ENCODE measurements at regions not wholly inside any gene's neighbourhood (a gene's known extent, or its start where the extent isn't known, plus 50 kb on each side); places are given as distances from the start of the nearest gene placed in this dataset.

- no peak overlapping the region for H3K27ac Mint-ChIP-seq
- CTCF ChIA-PET = no interaction called here
- WGBS (ENCODE audit: insufficient coverage) = 100% methylated on average over 1 of the region's 2 CpGs
Measured at GRCh38 chr13:103451656-103452055, 385.4 kb upstream of the SLC10A2 start.

GRCh38 chr13:103443604-103444003, 377.4 kb upstream of the SLC10A2 start:
- Histone ChIP-seq H3K9me3 (no peaks in the 10 kb centered on the region), H3K27ac (ENCODE audit: low read length) (no peak overlapping the region), H3K27me3 (replicated peaks in 1 of 2; ENCODE audit: control insufficient read depth in 2 of 2, extremely low read depth in 1 of 2, insufficient read depth in 2 of 2, low read length in 1 of 2) (no peaks in the 10 kb centered on the region), H3K4me3 (ENCODE audit: control insufficient read depth in 1 of 2, extremely low read depth in 1 of 2, low read length in 1 of 2) (no peak overlapping the region), H3K4me1 (ENCODE audit: control insufficient read depth in 1 of 2, extremely low read depth in 1 of 2, insufficient read depth in 2 of 2, low read length in 2 of 2) (no peaks in the 10 kb centered on the region), H3K36me3 (ENCODE audit: control insufficient read depth in 2 of 2, extremely low read depth in 1 of 2, insufficient read depth in 1 of 2, low read length in 1 of 2) (no peaks in the 10 kb centered on the region)
- Mint-ChIP-seq H3K36me3 (no peaks in the 10 kb centered on the region), H3K27ac (no peak overlapping the region), H3K4me1 (no peaks in the 10 kb centered on the region), H3K27me3 (no peaks in the 10 kb centered on the region), H3K9me3 (peaks cover 2 to 9% (median 8%) of the 10 kb centered on the region in 3 donors), H3K4me3 (no peak overlapping the region)
- CTCF ChIA-PET = no interaction called here
- ATAC-seq (replicated peaks in 1 of 4) (no peak), DNase-seq (no peak)
- POLR2A ChIA-PET = no interaction called here
- no CpG with 5 or more reads among the region's 4 CpGs for WGBS (ENCODE audit: insufficient coverage)

More at GRCh38 chr13:103451656-103452055, 385.4 kb upstream of the SLC10A2 start:
- no peaks in the 10 kb centered on the region for H3K27me3 Mint-ChIP-seq
- peaks cover 0 to 4% (median 4%) of the 10 kb centered on the region in 3 donors for H3K9me3 Mint-ChIP-seq
- no peaks in the 10 kb centered on the region for H3K4me1 Mint-ChIP-seq
- Histone ChIP-seq H3K4me1 (ENCODE audit: control insufficient read depth in 1 of 2, extremely low read depth in 1 of 2, insufficient read depth in 2 of 2, low read length in 2 of 2) (no peaks in the 10 kb centered on the region), H3K36me3 (ENCODE audit: control insufficient read depth in 2 of 2, extremely low read depth in 1 of 2, insufficient read depth in 1 of 2, low read length in 1 of 2) (no peaks in the 10 kb centered on the region), H3K27ac (ENCODE audit: low read length) (no peak overlapping the region), H3K4me3 (ENCODE audit: control insufficient read depth in 1 of 2, extremely low read depth in 1 of 2, low read length in 1 of 2) (no peak overlapping the region), H3K9me3 (no peaks in the 10 kb centered on the region), H3K27me3 (replicated peaks in 1 of 2; ENCODE audit: control insufficient read depth in 2 of 2, extremely low read depth in 1 of 2, insufficient read depth in 2 of 2, low read length in 1 of 2) (no peaks in the 10 kb centered on the region)
- no peaks in the 10 kb centered on the region for H3K36me3 Mint-ChIP-seq
- DNase-seq = no peak
- POLR2A ChIA-PET = no interaction called here
- no peak overlapping the region for H3K4me3 Mint-ChIP-seq
- no peak for ATAC-seq (replicated peaks in 1 of 4)

- no peaks in the 10 kb centered on the region for H3K9me3 ChIP-seq
- CTCF ChIA-PET = no interaction called here
- H3K4me3 ChIP-seq (ENCODE audit: control insufficient read depth in 1 of 2, extremely low read depth in 1 of 2, low read length in 1 of 2) = no peak overlapping the region
- H3K27me3 Mint-ChIP-seq = no peaks in the 10 kb centered on the region
- H3K27ac ChIP-seq (ENCODE audit: low read length) = no peak overlapping the region
- DNase-seq (no peak), ATAC-seq (replicated peaks in 1 of 4) (no peak)
- H3K27me3 ChIP-seq (replicated peaks in 1 of 2; ENCODE audit: control insufficient read depth in 2 of 2, extremely low read depth in 1 of 2, insufficient read depth in 2 of 2, low read length in 1 of 2) = no peaks in the 10 kb centered on the region
- H3K36me3 ChIP-seq (ENCODE audit: control insufficient read depth in 2 of 2, extremely low read depth in 1 of 2, insufficient read depth in 1 of 2, low read length in 1 of 2) = no peaks in the 10 kb centered on the region
- H3K36me3 Mint-ChIP-seq = no peaks in the 10 kb centered on the region
- WGBS (ENCODE audit: insufficient coverage) = no CpG with 5 or more reads among the region's 1 CpG
- H3K4me1 Mint-ChIP-seq = no peaks in the 10 kb centered on the region
- H3K9me3 Mint-ChIP-seq = peaks cover 0 to 4% (median 2%) of the 10 kb centered on the region in 3 donors
- no peak overlapping the region for H3K4me3 Mint-ChIP-seq
- H3K27ac Mint-ChIP-seq = no peak overlapping the region
- POLR2A ChIA-PET = interaction anchor here in 1 of 2 donors (0.7 kb wide), 1 partner anchor 785 kb away, joined by 3 read pairs; no protein-coding TSS in a partner anchor
- H3K4me1 ChIP-seq (ENCODE audit: control insufficient read depth in 1 of 2, extremely low read depth in 1 of 2, insufficient read depth in 2 of 2, low read length in 2 of 2) = no peaks in the 10 kb centered on the region
Measured at GRCh38 chr13:103437651-103438050, 371.4 kb upstream of the SLC10A2 start.

GRCh38 chr13:103436057-103436654, 369.9 kb upstream of the SLC10A2 start:
- Histone ChIP-seq H3K4me1 (ENCODE audit: control insufficient read depth in 1 of 2, extremely low read depth in 1 of 2, insufficient read depth in 2 of 2, low read length in 2 of 2) (no peaks in the 10 kb centered on the region), H3K9me3 (no peaks in the 10 kb centered on the region), H3K27ac (ENCODE audit: low read length) (no peak overlapping the region), H3K27me3 (replicated peaks in 1 of 2; ENCODE audit: control insufficient read depth in 2 of 2, extremely low read depth in 1 of 2, insufficient read depth in 2 of 2, low read length in 1 of 2) (no peaks in the 10 kb centered on the region), H3K36me3 (ENCODE audit: control insufficient read depth in 2 of 2, extremely low read depth in 1 of 2, insufficient read depth in 1 of 2, low read length in 1 of 2) (no peaks in the 10 kb centered on the region), H3K4me3 (ENCODE audit: control insufficient read depth in 1 of 2, extremely low read depth in 1 of 2, low read length in 1 of 2) (no peak overlapping the region)
- no peak overlapping the region for H3K4me3 Mint-ChIP-seq
- ChIA-PET POLR2A (no interaction called here), CTCF (no interaction called here)
- WGBS (ENCODE audit: insufficient coverage) = 76% methylated on average over 8 of the region's 10 CpGs
- DNase-seq = no peak
- H3K27ac Mint-ChIP-seq = no peak overlapping the region
- no peaks in the 10 kb centered on the region for H3K27me3 Mint-ChIP-seq
- ATAC-seq (replicated peaks in 1 of 4) = no peak
- peaks cover 0 to 2% (median under 1%) of the 10 kb centered on the region in 3 donors for H3K9me3 Mint-ChIP-seq
- H3K36me3 Mint-ChIP-seq = no peaks in the 10 kb centered on the region
- H3K4me1 Mint-ChIP-seq = no peaks in the 10 kb centered on the region

GRCh38 chr13:103431856-103432255, 365.6 kb upstream of the SLC10A2 start:
- no peaks in the 10 kb centered on the region for H3K36me3 ChIP-seq (ENCODE audit: control insufficient read depth in 2 of 2, extremely low read depth in 1 of 2, insufficient read depth in 1 of 2, low read length in 1 of 2)
- Mint-ChIP-seq H3K4me3 (no peak overlapping the region), H3K27ac (no peak overlapping the region), H3K27me3 (no peaks in the 10 kb centered on the region), H3K4me1 (no peaks in the 10 kb centered on the region), H3K9me3 (peaks cover 4 to 9% (median 8%) of the 10 kb centered on the region in 3 donors), H3K36me3 (no peaks in the 10 kb centered on the region)
- WGBS (ENCODE audit: insufficient coverage) = 63% methylated on average over 3 of the region's 3 CpGs
- ATAC-seq (replicated peaks in 1 of 4) (no peak), DNase-seq (no peak)
- no peak overlapping the region for H3K27ac ChIP-seq (ENCODE audit: low read length)
- ChIA-PET CTCF (no interaction called here), POLR2A (no interaction called here)
- H3K4me3 ChIP-seq (ENCODE audit: control insufficient read depth in 1 of 2, extremely low read depth in 1 of 2, low read length in 1 of 2) = no peak overlapping the region
- H3K4me1 ChIP-seq (ENCODE audit: control insufficient read depth in 1 of 2, extremely low read depth in 1 of 2, insufficient read depth in 2 of 2, low read length in 2 of 2) = no peaks in the 10 kb centered on the region
- H3K27me3 ChIP-seq (replicated peaks in 1 of 2; ENCODE audit: control insufficient read depth in 2 of 2, extremely low read depth in 1 of 2, insufficient read depth in 2 of 2, low read length in 1 of 2) = no peaks in the 10 kb centered on the region
- H3K9me3 ChIP-seq = no peaks in the 10 kb centered on the region

GRCh38 chr13:103430368-103430767, 364.2 kb upstream of the SLC10A2 start:
- no peaks in the 10 kb centered on the region for H3K27me3 Mint-ChIP-seq
- H3K9me3 Mint-ChIP-seq = peaks cover 2 to 9% (median 8%) of the 10 kb centered on the region in 3 donors
- H3K4me1 Mint-ChIP-seq = no peaks in the 10 kb centered on the region
- H3K27ac ChIP-seq (ENCODE audit: low read length) = no peak overlapping the region
- ChIA-PET POLR2A (no interaction called here), CTCF (no interaction called here)
- no peaks in the 10 kb centered on the region for H3K36me3 ChIP-seq (ENCODE audit: control insufficient read depth in 2 of 2, extremely low read depth in 1 of 2, insufficient read depth in 1 of 2, low read length in 1 of 2)
- H3K4me3 Mint-ChIP-seq = no peak overlapping the region
- H3K4me3 ChIP-seq (ENCODE audit: control insufficient read depth in 1 of 2, extremely low read depth in 1 of 2, low read length in 1 of 2) = no peak overlapping the region
- DNase-seq = no peak
- H3K9me3 ChIP-seq = no peaks in the 10 kb centered on the region
- no peak overlapping the region for H3K27ac Mint-ChIP-seq
- WGBS (ENCODE audit: insufficient coverage) = no CpG with 5 or more reads among the region's 4 CpGs
- no peak for ATAC-seq (replicated peaks in 1 of 4)
- no peaks in the 10 kb centered on the region for H3K27me3 ChIP-seq (replicated peaks in 1 of 2; ENCODE audit: control insufficient read depth in 2 of 2, extremely low read depth in 1 of 2, insufficient read depth in 2 of 2, low read length in 1 of 2)
- no peaks in the 10 kb centered on the region for H3K36me3 Mint-ChIP-seq
- no peaks in the 10 kb centered on the region for H3K4me1 ChIP-seq (ENCODE audit: control insufficient read depth in 1 of 2, extremely low read depth in 1 of 2, insufficient read depth in 2 of 2, low read length in 2 of 2)

- no peak overlapping the region for H3K27ac ChIP-seq (ENCODE audit: low read length)
- no peak overlapping the region for H3K4me3 ChIP-seq (ENCODE audit: control insufficient read depth in 1 of 2, extremely low read depth in 1 of 2, low read length in 1 of 2)
- Mint-ChIP-seq H3K4me3 (no peak overlapping the region), H3K9me3 (peaks cover 0 to 7% (median 0%) of the 10 kb centered on the region in 3 donors), H3K4me1 (no peaks in the 10 kb centered on the region), H3K27ac (no peak overlapping the region), H3K36me3 (no peaks in the 10 kb centered on the region), H3K27me3 (no peaks in the 10 kb centered on the region)
- H3K4me1 ChIP-seq (ENCODE audit: control insufficient read depth in 1 of 2, extremely low read depth in 1 of 2, insufficient read depth in 2 of 2, low read length in 2 of 2) = no peaks in the 10 kb centered on the region
- no peak for DNase-seq
- ChIA-PET POLR2A (no interaction called here), CTCF (no interaction called here)
- ATAC-seq (replicated peaks in 1 of 4) = no peak
- WGBS (ENCODE audit: insufficient coverage) = 50% methylated on average over 2 of the region's 4 CpGs
- H3K36me3 ChIP-seq (ENCODE audit: control insufficient read depth in 2 of 2, extremely low read depth in 1 of 2, insufficient read depth in 1 of 2, low read length in 1 of 2) = no peaks in the 10 kb centered on the region
- H3K9me3 ChIP-seq = no peaks in the 10 kb centered on the region
- H3K27me3 ChIP-seq (replicated peaks in 1 of 2; ENCODE audit: control insufficient read depth in 2 of 2, extremely low read depth in 1 of 2, insufficient read depth in 2 of 2, low read length in 1 of 2) = no peaks in the 10 kb centered on the region
Measured at GRCh38 chr13:103410002-103410401, 343.8 kb upstream of the SLC10A2 start.
